RKO (cell line): ENCODE measurements at regions not wholly inside any gene's neighbourhood (a gene's known extent, or its start where the extent isn't known, plus 50 kb on each side); places are given as distances from the start of the nearest gene placed in this dataset.

Experiments used
- DNase-seq: peaks from one replicate; pipeline ENCODE4 v3.0.0-alpha.2; 2016; ENCODE audit warnings: low spot score

DNA sequence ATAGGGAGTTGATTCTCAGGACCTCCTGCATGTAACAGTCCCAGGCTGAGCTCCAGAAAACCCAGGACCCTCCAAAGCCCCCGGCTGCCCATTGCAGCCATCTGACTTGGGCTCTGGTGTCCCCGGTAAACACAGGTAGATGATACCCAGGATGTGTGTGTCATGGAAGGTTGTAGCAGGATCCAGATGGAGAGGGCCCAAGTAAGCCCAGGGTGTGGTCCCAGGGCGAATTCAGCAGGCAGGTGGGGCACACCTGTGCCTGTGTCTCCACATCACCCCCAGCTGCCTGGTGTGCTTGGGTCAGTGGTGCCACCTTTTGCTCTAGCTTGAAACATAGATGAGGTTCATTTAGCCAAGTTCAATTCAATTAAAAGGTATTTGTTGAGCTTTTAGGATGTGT lies 524.1 kb downstream of the GLRX3 start:
- DNase-seq, result no peak

DNA sequence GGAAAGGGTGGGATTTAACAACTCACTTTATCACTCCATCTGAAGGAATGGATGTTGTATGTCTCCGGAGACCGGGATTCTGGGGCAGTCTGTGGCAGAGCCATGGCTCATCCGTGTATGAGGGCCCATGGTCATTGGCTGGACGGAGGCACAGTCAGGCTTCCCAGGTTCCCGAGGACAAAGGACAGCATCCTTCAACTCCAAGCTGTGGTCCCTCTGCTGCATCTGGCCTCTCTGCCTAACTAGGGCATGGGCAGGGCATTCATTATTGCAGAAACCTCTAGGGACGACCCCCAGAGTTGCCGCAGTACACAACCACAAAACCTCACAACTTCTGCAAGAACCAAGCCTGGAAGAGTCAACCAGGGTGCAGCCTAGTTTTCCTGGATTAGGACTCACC lies 525.2 kb downstream of the GLRX3 start:
- no peak for DNase-seq

DNA sequence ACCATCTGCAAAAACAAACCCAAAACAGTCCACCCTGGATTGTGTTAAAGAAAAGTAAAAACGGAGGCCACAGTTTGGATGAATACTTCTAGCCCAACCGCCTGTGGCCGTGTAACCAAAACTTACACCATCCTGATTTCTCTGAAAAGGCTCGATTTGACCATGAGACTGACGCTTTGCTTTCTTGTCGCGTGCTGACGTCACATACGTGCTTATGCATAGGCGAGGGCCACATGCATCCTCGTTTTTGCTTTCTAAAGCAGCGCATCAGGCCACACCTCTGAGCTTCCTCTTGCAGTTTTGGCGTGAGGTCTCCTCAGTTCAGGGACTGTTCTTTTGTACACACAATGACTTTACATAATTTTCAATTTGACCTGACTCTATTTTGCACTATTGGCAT lies 526.6 kb downstream of the GLRX3 start:
- no peak for DNase-seq

DNA sequence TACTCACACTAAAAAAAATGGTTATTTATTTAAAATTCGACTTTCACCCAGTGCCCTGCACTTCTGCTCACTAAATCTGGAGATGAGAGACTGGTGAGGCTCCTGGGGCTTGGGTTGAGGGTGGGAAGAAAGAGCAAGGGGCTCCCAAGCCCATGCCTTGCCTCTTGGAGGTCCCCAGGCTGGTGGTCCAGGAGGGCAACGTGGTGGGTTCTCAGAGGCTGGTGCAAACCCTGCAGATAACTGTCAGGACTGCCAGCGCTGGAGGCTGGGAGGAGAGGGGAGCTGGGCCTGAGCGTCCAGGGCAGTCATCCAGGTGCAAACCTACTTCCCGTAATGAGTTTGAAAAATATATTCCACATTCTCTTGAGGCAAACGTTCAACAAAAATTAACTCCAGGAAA lies 528.3 kb downstream of the GLRX3 start:
- no peak for DNase-seq

DNA sequence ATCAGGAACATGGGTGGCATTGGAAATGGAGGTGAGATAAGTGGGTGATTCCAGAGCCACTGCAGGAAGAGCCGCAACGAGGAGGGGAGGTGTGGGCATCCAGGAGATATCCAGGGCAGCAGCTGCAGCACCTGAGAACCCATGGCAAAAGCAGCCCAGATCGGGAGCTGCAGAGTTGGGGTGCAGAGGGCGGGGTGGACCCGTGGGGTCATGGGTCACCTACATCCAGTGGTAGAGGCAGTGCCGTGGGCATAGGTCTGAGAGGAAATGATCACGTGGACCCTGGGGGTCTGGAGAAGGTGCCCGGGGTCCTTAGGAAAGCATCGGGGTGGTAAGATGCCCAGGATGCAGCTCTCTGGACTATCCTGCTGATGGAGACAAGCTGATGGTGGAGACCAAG lies 530.0 kb downstream of the GLRX3 start:
- DNase-seq, result no peak

DNA sequence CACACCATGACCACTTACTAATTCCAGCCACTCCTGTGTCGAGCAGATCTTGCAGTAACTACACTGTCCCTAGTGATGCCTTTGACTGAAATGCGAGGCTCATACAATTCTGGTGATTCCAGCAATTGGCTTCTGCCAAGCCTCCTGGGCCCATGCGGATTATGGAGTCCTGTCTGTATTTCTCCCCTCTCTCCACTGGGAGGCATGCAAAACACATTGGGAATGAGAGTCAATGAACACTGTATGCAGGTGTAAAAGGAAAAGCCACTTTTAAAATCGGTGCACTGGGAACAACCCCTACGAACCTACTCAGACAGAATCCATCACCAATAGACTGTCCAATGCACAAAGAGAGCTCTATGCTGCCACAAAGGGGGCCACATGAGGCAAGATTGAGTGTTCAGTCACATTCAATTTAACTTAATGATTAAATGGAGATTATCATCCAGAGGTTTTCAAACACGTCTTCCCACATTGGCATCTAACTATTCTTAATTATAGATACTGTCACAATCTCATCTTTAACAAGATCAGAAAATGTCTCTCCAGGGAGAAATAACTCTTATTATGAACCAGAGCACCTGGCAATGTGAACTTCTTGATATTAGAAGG lies 550.6 kb downstream of the GLRX3 start:
- peak; percentile 31 for DNase-seq

DNA sequence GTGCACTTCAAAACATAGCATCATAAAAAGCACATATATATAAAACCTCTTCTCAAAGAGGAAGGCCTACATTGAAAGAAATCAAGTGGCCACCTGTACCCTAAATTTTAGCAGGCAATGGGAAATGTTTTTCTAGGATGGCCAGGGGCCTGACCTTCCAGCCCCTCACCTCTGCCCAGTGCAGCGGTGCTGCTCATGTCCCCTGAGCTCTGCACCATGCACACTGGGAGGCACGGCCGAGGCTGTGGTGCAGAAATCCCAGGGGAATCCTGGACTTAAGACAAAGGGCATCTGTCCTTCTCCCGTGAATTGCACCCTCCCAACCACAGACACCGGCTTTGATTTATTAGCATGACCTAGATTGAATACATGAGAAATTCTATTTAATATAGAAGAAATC lies 551.4 kb downstream of the GLRX3 start:
- DNase-seq, result no peak

DNA sequence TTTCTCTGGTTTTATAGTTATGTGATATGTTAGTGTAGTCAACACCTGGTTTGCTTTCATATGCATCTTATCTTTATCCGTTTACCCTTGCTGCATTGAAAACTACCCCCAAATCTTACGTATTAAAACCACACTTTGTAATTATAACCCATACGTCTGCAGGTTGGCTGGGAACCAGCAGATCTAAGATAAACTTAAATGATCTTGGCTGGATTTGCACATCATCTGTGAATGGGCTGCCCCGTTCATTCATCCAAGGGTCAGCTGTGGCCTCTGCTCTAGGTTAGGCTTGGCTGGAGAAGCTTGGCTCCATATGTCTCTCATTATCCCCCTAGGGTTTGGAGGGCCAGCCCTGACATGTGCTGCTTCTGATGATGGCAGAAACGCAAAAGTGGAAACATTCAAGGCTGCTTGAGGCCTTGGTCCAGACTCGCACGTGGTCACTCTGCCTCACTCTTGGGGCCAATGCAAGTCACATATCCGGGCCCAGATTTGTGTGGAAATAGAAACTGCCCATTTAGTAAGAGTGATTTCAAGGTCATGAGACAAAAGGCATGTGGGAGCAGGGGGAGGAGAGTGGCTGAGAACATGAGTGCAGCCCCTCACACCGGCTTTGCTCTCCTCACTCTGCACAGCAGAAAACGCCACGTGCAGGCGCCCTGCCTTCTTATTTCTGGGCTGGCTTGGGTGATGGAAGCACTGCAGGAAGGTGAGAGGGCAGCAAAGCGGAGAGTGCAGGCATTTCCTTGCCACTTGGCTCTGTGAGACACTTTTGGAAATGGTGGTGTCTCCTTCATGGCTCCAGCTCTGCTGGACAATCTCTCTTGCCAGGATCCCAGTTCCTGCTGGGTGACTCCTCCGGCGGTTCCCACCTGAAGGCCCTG lies 553.8 kb downstream of the GLRX3 start:
- no peak for DNase-seq

DNA sequence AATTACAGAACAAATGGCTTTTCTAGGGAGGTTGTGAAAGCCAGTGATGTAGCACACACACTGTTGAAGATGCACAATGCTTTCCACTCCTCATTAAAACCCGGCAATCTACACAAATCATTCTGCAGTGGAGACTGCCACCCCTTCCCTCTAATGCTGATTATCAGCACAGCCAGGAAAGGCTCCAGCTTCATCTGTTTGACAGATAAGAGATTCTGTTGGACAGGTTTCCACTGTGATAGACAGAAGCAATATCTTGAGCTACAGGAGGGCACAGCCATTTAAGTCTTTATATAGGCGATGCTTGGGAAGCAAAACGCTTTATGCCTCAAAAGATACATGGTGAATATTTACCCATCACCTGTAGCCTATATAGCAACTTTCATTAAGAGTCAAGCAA lies 555.6 kb downstream of the GLRX3 start:
- DNase-seq, result no peak

DNA sequence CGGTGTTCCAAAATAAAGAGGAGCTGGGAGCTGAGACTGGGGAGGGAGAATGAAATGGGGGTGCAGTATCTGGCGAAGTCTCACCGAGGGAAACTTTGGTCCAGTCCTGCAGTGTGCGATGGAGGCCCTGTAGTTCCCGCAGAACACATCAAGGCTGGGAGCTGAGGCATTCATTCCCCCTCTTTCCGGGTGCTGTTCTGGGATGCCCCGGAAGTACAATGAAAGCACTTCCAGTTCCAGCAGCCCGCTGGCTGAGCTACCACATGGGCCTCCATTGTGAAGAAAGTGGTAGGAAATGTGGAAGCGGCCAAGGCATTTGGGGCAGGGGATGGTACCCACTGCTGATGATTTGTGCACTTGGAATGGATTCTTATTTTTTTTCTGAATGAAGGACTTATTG lies 560.7 kb downstream of the GLRX3 start:
- no peak for DNase-seq

DNA sequence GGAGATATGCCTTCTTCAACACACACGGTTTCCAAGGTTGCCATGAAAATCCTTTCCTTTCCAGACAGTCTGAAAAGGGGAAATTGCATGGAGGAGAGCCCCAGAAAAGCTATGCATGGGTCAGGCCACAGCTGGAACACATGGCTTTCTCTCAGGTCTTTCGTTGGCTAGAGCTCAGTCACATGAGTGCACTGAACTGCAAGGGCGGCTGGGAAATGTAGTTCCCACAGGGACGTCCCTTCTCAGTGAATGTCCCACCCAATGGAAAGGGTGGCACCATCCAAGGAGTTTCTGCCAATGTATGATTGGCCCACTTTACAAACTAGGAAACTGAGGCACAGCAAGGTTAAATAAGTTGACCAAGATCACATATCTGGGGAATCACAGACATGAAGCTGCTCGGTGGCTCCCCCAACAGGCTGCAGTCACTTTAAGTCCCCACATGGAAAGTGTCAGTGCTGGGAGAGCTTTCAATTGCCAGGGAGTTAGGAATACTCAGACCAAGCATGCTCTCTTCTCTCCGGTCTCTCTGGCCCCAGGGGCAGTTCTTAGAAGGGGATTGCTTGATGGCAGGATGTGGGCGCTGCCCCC lies 571.3 kb downstream of the GLRX3 start:
- DNase-seq, result no peak

DNA sequence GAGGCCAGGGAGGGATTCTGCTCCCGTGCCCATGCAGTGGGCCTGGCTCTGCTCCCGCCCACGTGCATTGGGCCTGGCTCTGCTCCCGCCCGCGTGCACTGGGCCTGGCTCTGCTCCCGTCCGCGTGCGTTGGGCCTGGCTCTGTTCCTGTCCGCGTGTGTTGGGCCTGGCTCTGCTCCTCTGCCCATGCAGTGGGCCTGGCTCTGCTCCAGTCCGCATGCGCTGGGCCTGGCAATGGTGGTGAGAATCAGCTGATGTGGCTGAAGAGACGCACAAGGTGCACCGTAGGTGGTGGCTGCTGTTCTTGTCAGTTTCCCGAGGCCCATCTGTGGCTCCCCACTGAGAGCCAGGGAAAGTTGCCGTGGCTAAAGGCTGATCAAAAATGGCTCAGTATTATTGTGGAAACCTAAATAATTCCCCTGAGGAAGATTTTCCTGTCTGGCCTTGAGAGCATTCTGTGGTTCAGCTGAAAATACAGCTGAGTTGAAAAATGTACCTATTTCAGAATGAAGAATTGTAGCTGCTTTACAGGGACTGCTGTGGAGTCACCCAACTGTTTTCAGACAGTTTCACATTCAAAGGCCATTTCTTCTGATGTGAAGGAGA lies 572.4 kb downstream of the GLRX3 start:
- no peak for DNase-seq

DNA sequence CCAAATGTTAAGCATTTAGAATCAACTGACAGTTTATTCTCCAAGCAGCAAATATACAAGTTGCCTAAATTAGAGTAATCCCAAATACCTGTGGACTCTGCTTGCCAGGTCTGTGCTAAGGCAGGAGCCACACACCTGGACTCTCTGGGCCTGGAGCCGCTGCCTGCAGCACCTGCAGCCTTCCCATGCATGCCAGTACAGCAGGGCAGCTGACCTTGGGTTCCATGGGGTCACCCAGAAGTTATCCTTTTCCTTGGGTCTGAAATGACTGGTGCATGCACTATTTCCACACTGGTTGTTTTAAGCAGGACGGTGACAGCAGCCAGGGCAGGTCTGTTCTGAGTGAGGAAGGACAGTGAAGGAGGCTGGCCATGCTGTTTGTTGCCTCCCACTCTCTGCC lies 573.2 kb downstream of the GLRX3 start:
- DNase-seq, result no peak

DNA sequence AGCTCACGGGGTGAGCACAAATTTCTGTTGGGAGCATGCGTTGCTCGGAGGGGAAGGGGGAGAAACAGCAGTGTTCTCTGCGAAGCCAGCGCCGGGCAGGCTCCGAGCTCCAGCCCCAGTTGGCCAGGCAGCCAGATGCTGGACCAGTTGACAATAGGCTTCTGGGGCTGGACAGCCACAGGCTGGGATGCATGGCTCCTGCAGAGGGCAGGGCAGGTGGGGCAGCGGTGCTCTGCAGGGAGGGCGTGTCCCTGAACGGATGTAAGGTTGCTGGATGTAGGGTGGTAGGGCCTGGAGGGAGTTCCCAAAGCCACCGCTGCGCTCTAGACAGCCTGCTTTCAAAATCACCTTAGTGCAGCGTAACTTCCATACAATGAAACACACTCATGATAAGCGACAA lies 574.9 kb downstream of the GLRX3 start:
- DNase-seq, result no peak

DNA sequence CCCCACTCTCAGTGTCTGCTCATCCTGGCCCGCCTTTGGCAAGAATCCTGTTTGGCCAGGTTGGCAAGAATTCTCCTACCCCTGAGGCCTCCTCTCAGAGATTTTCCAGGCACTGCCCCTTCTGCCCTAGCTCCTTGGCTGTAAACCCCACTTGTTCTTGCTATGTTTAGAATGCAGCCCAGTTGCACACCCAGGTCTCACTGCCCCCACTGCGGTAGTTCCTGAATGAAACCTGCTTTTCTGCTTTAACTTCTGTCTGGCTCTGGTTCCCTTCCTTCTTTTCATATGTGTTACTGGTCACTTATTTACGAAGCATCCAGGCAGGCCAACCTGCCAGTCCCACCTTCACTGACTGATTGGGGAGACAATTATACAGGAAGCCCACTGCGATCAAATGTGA lies 576.9 kb downstream of the GLRX3 start:
- no peak for DNase-seq

DNA sequence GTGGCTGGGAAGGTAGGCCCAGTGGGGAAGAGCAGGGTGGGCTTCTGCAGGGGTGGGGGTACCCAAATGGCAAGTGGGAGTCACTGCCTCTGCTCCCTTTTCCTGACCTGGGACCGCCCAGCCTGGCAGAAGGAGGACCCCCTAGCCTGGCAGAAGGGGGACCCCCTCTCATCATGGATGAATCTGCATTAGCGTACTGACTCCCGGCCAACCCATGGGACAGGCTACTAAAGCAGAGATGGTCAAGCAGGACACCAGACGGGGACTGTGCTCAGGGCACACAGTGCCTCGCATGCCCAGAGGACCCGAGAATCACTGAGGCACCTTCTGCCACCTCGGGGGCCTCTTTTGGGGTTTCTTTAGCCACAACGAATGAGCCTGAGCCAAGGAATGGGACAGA lies 577.5 kb downstream of the GLRX3 start:
- no peak for DNase-seq

DNA sequence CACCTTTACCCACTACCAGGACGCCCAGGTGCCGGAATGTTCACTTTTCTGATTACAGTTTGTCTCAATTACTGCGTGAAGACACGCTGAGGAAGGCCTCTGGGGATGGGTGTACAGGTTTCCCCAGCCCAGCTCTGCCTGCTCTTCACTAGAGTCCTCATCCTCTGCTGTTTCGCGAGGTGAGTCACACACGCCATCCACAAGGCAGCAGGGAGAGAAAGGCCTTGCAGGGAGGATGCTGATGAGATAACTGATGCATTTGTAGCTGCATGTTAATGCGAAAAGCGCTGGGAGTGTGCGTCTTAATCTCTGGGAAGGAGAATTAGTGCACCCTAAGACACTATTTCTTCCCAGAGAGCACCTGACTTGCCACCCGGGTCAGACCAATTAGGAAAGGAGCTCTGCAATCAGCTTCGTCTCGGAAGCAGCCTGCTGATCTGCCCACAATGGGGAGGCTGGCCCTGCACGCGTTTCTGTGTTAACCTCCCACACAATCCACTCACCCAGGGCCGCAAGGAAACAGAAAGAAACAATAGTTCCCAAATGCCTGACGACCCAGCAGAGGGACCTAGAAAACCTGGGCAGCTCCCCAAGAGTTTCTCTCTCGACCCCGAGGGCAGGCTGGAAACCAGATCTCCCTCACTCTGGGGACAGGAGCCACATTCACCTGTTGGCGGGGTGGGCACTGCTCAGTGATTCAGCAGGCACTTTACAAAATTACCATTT lies 578.7 kb downstream of the GLRX3 start:
- DNase-seq, result no peak

DNA sequence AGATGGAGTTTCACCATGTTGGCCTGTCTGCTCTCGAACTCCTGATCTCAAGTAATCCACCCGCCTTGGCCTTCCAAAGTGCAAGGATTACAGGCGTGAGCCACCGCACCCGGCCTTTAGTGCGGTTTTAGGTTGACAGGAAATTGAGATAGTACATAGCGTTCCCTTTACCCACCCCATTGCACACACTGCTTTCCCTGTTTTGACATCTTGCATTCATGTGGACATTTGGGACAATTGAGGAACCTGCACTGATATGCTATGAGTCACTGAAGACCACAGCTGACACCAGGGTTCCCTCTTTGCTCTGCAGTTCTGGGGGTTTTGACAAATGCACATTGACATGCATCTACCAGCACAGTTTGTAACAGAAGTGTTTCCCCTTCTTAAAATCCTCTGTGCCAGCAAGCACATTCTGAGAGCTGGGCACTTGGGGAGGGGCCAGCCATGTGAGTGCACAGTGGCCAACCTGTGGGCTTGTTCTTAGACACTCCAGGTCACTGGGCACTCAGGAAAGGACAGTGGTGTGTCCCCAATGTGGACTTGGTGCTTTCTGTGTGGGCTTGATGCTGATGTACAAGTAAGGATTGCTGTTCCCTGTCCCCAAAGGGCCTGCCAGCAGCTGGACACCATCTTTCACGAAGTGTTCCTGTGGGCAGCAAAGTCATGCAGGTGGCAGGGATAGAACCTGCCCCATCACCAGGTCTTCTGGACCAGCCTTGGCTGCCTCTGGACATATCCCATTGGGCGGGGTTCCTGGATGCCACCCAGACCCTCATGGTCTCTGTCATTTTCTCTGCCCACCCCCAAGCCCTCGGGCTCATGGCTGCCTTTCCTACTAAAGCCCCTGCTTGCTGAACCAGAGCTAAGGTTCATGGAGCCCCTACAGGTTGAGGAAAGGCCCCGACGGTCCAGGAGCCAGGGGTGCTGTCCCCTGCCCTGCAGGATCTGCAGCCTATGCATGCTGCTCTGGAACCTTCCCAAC lies 579.8 kb downstream of the GLRX3 start:
- no peak for DNase-seq

DNA sequence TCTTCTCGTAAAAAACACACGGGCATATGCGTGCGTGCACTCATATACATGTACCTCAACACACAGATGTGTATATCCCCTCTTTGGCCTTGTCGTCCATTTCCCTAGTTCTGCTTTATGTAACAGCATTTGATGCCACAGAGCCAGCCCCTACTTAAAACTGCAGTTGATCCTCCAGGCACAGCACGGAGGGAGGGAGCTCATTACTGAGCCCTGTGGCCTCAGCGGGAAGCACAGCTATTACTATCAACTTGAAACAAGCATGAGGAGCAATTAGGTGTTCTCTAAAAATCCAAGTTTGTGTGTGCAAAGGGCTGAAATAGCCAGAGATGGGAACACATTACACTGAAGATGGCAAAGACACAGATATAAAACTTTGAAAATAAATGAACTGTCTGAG lies 580.9 kb downstream of the GLRX3 start:
- DNase-seq, result no peak

DNA sequence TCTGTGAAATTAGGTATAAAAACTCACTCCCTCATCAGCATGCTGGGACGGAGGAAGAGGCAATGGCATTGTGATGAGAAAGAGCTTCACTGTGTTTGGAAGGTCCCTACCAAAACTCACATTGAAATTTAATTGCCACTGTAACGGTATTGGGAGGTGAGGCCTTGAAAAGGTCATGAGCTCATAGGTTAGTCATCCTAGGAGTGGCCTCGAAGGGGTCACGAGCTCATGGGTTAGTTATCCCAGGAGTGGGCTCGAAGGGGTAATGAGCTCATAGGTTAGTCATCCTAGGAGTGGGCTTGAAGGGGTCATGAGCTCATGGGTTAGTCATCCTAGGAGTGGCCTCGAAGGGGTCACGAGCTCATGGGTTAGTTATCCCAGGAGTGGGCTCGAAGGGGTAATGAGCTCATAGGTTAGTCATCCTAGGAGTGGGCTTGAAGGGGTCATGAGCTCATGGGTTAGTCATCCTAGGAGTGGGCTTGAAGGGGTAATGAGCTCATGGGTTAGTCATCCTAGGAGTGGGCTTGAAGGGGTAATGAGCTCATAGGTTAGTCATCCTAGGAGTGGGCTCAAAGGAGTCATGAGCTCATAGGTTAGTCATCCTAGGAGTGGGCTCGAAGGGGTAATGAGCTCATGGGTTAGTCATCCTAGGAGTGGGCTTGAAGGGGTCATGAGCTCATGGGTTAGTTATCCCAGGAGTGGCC lies 582.7 kb downstream of the GLRX3 start:
- DNase-seq, result peak; percentile 17

DNA sequence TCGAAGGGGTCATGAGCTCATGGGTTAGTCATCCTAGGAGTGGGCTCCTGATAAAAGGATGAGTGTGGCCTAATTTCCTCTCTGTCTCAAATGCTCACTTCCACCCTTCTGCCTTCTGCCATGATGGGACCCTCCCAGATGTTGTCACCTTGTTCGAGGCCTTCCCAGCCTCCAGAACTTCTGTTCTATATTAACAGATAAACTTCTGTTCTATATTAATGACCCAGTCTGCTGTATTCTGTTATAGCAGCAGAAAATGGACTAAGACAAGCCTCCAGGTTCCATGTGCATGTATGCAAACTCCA lies 583.2 kb downstream of the GLRX3 start:
- no peak for DNase-seq
